HCT116 (cell line): ENCODE measurements at regions not wholly inside any gene's neighbourhood (a gene's known extent, or its start where the extent isn't known, plus 50 kb on each side); places are given as distances from the start of the nearest gene placed in this dataset.

ENCODE experiments used
- ATAC-seq: fragments of 200-7000 bp; cut with Tn5 transposase; 2 replicates; pipeline ENCODE4 v1.9.1; 2020; ENCODE audit warnings: mild to moderate bottlenecking, moderate library complexity
- BruUV-seq: library from RNA; stranded (reverse); fragments of 400-500 nt; replicated peaks from 2 replicates; lab custom pipeline; 2021; lab: Mats Ljungman, UMichigan
- CTCF ChIA-PET: fragments of 300-600 bp; sonication (Branson Sonifier 250); formaldehyde crosslinking; loops from one replicate; lab custom pipeline; 2021; ENCODE audit warnings: antibody characterized with exemption; lab: Charles Lee
- POLR2A ChIA-PET: fragments of 300-600, 350-600 bp; sonication (Branson Sonifier 250); formaldehyde crosslinking; loops from one replicate; lab custom pipeline; 2021; ENCODE audit warnings: antibody characterized with exemption; lab: Charles Lee
- RAD21 ChIA-PET, 2 experiments: fragments of 300-600 bp; sonication (Branson Sonifier 250); formaldehyde crosslinking; loops; one replicate each; lab custom pipeline; 2023; ENCODE audit warnings: low total read pairs in 2 of 2; ENCODE audit not compliant: uncharacterized antibody in 2 of 2, unreplicated experiment in 2 of 2, low non-redundant PET in 1 of 2; lab: Charles Lee
- DNase-seq: peaks from one replicate; pipeline ENCODE4 v3.0.0-alpha.2; 2010; ENCODE audit warnings: low read depth, low spot score
- H2AFZ ChIP-seq: fragments of 200-600 bp; shearing (Covaris generic), sonication (generic); 2 replicates; pipeline ENCODE4 v1.6.1; 2017; ENCODE audit warnings: low read depth, mixed run types, mixed read lengths, antibody characterized with exemption, low read length; ENCODE audit not compliant: poor library complexity, severe bottlenecking
- H3K27ac ChIP-seq: 2 replicates; pipeline ENCODE4 v1.5.1; 2012; ENCODE audit warnings: low read depth, low read length
- H3K27me3 ChIP-seq: fragments of 200-600 bp; sonication (generic); 2 replicates; pipeline ENCODE4 v1.6.1; 2016; ENCODE audit warnings: mixed run types, low read length, mixed read lengths; ENCODE audit not compliant: insufficient read depth
- H3K36me3 ChIP-seq, 2 experiments: fragments of 200-500 bp in 1 of 2; fragments of 200-600 bp in 1 of 2; sonication (Bioruptor generic) in 1 of 2; sonication (generic) in 1 of 2; 2 replicates each; pipeline versions ENCODE4 v1.5.1 to v1.6.1; 2014 to 2016; ENCODE audit warnings: low read length in 2 of 2, inconsistent platforms in 1 of 2, mixed read lengths in 1 of 2, mixed run types in 1 of 2; ENCODE audit not compliant: insufficient read depth in 2 of 2, control insufficient read depth in 1 of 2
- H3K4me1 ChIP-seq, 2 experiments: fragments of 200-600 bp in 1 of 2; sonication (generic) in 1 of 2; 2 replicates each; pipeline versions ENCODE4 v1.5.1 to v1.6.1; 2012 to 2017; ENCODE audit warnings: low read length in 2 of 2, inconsistent platforms in 1 of 2, mild to moderate bottlenecking in 1 of 2, mixed read lengths in 1 of 2, mixed run types in 1 of 2, moderate library complexity in 1 of 2; ENCODE audit not compliant: insufficient read depth in 2 of 2, control insufficient read depth in 1 of 2
- H3K4me2 ChIP-seq: fragments of 200-600 bp; sonication (generic); 2 replicates; pipeline ENCODE4 v1.6.1; 2017; ENCODE audit warnings: mixed run types, low read length, mixed read lengths
- H3K4me3 ChIP-seq, 2 experiments: fragments of 200-600 bp in 1 of 2; sonication (generic) in 1 of 2; replicated peaks in 1 of 2; 2 replicates each; pipeline ENCODE4 v1.5.1; 2011 to 2016; ENCODE audit warnings: low read length in 2 of 2, control low read depth in 1 of 2, low read depth in 1 of 2, mild to moderate bottlenecking in 1 of 2, mixed read lengths in 1 of 2, mixed run types in 1 of 2
- H3K79me2 ChIP-seq: fragments of 200-600 bp; sonication (generic); 2 replicates; pipeline ENCODE4 v1.6.1; 2017; ENCODE audit warnings: mild to moderate bottlenecking, mixed run types, low read length, moderate library complexity, mixed read lengths; ENCODE audit not compliant: insufficient read depth
- H3K9ac ChIP-seq: fragments of 200-600 bp; sonication (generic); 2 replicates; pipeline ENCODE4 v1.6.1; 2016; ENCODE audit warnings: low read length, mixed read lengths
- H3K9me2 ChIP-seq: fragments of 200-600 bp; sonication (generic), shearing (Covaris generic); 2 replicates; pipeline ENCODE4 v1.6.1; 2017; ENCODE audit warnings: mixed run types, mild to moderate bottlenecking, moderate library complexity; ENCODE audit not compliant: insufficient read depth
- H3K9me3 ChIP-seq, 2 experiments: fragments of 200-500 bp in 1 of 2; fragments of 200-600 bp in 1 of 2; sonication (Bioruptor generic) in 1 of 2; sonication (generic) in 1 of 2; 2 replicates each; pipeline ENCODE4 v1.6.1; 2014 to 2017; ENCODE audit warnings: low read length in 2 of 2, mixed read lengths in 2 of 2, inconsistent platforms in 1 of 2, low read depth in 1 of 2, mild to moderate bottlenecking in 1 of 2, mixed run types in 1 of 2, moderate library complexity in 1 of 2; ENCODE audit not compliant: control insufficient read depth in 1 of 2, insufficient read depth in 1 of 2
- H4K20me1 ChIP-seq: fragments of 200-600 bp; sonication (generic), shearing (Covaris generic); 2 replicates; pipeline ENCODE4 v1.6.1; 2017; ENCODE audit warnings: mixed run types, mild to moderate bottlenecking, moderate library complexity; ENCODE audit not compliant: insufficient read depth
- ATF3 ChIP-seq: IDR thresholded peaks from 2 replicates; pipeline ENCODE4 v1.6.1; 2012
- CBX3 ChIP-seq: IDR thresholded peaks from 2 replicates; pipeline ENCODE4 v1.6.1; 2012; ENCODE audit warnings: low read depth
- CTCF ChIP-seq, 3 experiments: fragments of 200-600 bp in 1 of 3; sonication (generic) in 1 of 3; IDR thresholded peaks in 2 of 3; conservative IDR thresholded peaks in 1 of 3; 2 replicates each; pipeline ENCODE4 v1.5.1; 2012 to 2017; ENCODE audit warnings: low read depth in 2 of 3, low read length in 2 of 3, antibody characterized with exemption in 1 of 3, borderline replicate concordance in 1 of 3, control low read depth in 1 of 3, mild to moderate bottlenecking in 1 of 3, mixed read lengths in 1 of 3, mixed run types in 1 of 3, moderate library complexity in 1 of 3; ENCODE audit not compliant: insufficient read depth in 1 of 3
- ELF1 ChIP-seq: IDR thresholded peaks from 2 replicates; pipeline ENCODE4 v1.6.1; 2012; ENCODE audit warnings: low read depth, borderline replicate concordance
- EZH2phosphoT487 ChIP-seq: fragments of 200-600 bp; IDR thresholded peaks from 2 replicates; pipeline ENCODE4 v1.6.1; 2018; ENCODE audit warnings: antibody characterized with exemption, borderline replicate concordance
- RAD21 ChIP-seq: IDR thresholded peaks from 2 replicates; pipeline ENCODE4 v1.6.1; 2012; ENCODE audit warnings: low read depth, mild to moderate bottlenecking
- SIN3A ChIP-seq: IDR thresholded peaks from 2 replicates; pipeline ENCODE4 v1.6.1; 2012; ENCODE audit warnings: low read depth
- SP1 ChIP-seq: IDR thresholded peaks from 2 replicates; pipeline ENCODE4 v1.6.1; 2012; ENCODE audit warnings: low read depth
- TCF7L2 ChIP-seq: IDR thresholded peaks from 2 replicates; pipeline ENCODE4 v1.7.0; 2011; ENCODE audit warnings: borderline replicate concordance, inconsistent platforms; ENCODE audit not compliant: insufficient read depth, insufficient read length; ENCODE audit errors: extremely low read depth
- ZFX ChIP-seq: fragments of 450-650 bp; IDR thresholded peaks from 2 replicates; pipeline ENCODE4 v1.6.1; 2017
- intact Hi-C: fragments of 100-400 bp; cut with micrococcal nuclease; formaldehyde crosslinking; loops from 2 replicates; pipeline ENCODE4 v1.10.0; 2022
- TF ChIP-seq, protein P1 (sequence below): IDR thresholded peaks from 2 replicates; pipeline ENCODE4 v1.6.1; 2011; ENCODE audit warnings: mild to moderate bottlenecking, low read length, moderate library complexity; ENCODE audit not compliant: insufficient replicate concordance; ENCODE audit errors: extremely low read depth
- TF ChIP-seq, protein P2 (sequence below): IDR thresholded peaks from 2 replicates; pipeline ENCODE4 v1.6.1; 2012; ENCODE audit warnings: low read depth

GRCh38 chr17:70653850-70654249, 484.5 kb downstream of the KCNJ2 start:
- no peak overlapping the region for H2AFZ ChIP-seq
- no peak overlapping the region for H3K9ac ChIP-seq
- H3K9me2 ChIP-seq: no peaks in the 10 kb centered on the region
- no TSS peak for BruUV-seq
- intact Hi-C loops: no loop called here
- DNase-seq: no peak
- ChIA-PET RAD21 (no interaction called here), POLR2A (no interaction called here)
- no peaks in the 10 kb centered on the region for H3K9me3 ChIP-seq
- H4K20me1 ChIP-seq: no peaks in the 10 kb centered on the region
- TF ChIP-seq SIN3A (no peak), SP1 (no peak), EZH2phosphoT487 (no peak), RAD21 (no peak), CBX3 (no peak), ATF3 (no peak), ZFX (no peak), ELF1 (no peak), CTCF (IDR thresholded peaks at IDR 0.05 in 2 of 3, conservative IDR thresholded peaks at IDR 0.05 in 1 of 3; ENCODE audit: borderline replicate concordance in 1 of 3, insufficient read depth in 1 of 3, low read depth in 2 of 3, low read length in 2 of 3) (no peak), TCF7L2 (no peak)
- TF ChIP-seq, protein P1, sequence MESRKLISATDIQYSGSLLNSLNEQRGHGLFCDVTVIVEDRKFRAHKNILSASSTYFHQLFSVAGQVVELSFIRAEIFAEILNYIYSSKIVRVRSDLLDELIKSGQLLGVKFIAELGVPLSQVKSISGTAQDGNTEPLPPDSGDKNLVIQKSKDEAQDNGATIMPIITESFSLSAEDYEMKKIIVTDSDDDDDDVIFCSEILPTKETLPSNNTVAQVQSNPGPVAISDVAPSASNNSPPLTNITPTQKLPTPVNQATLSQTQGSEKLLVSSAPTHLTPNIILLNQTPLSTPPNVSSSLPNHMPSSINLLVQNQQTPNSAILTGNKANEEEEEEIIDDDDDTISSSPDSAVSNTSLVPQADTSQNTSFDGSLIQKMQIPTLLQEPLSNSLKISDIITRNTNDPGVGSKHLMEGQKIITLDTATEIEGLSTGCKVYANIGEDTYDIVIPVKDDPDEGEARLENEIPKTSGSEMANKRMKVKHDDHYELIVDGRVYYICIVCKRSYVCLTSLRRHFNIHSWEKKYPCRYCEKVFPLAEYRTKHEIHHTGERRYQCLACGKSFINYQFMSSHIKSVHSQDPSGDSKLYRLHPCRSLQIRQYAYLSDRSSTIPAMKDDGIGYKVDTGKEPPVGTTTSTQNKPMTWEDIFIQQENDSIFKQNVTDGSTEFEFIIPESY: no peak
- TF ChIP-seq, protein P2, sequence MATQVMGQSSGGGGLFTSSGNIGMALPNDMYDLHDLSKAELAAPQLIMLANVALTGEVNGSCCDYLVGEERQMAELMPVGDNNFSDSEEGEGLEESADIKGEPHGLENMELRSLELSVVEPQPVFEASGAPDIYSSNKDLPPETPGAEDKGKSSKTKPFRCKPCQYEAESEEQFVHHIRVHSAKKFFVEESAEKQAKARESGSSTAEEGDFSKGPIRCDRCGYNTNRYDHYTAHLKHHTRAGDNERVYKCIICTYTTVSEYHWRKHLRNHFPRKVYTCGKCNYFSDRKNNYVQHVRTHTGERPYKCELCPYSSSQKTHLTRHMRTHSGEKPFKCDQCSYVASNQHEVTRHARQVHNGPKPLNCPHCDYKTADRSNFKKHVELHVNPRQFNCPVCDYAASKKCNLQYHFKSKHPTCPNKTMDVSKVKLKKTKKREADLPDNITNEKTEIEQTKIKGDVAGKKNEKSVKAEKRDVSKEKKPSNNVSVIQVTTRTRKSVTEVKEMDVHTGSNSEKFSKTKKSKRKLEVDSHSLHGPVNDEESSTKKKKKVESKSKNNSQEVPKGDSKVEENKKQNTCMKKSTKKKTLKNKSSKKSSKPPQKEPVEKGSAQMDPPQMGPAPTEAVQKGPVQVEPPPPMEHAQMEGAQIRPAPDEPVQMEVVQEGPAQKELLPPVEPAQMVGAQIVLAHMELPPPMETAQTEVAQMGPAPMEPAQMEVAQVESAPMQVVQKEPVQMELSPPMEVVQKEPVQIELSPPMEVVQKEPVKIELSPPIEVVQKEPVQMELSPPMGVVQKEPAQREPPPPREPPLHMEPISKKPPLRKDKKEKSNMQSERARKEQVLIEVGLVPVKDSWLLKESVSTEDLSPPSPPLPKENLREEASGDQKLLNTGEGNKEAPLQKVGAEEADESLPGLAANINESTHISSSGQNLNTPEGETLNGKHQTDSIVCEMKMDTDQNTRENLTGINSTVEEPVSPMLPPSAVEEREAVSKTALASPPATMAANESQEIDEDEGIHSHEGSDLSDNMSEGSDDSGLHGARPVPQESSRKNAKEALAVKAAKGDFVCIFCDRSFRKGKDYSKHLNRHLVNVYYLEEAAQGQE: no peak
- TF ChIP-seq, all 23 proteins: peak for 0
- Histone ChIP-seq H3K79me2 (no peaks in the 10 kb centered on the region), H3K27ac (no peak overlapping the region), H3K27me3 (no peaks in the 10 kb centered on the region), H3K4me1 (no peaks in the 10 kb centered on the region), H3K36me3 (no peaks in the 10 kb centered on the region), H3K4me2 (no peak overlapping the region), H3K4me3 (no peak overlapping the region)
- ATAC-seq: no peak
- CTCF ChIA-PET: no interaction called here
